Lower leg skin (tissue), 3 donors: ENCODE measurements at regions not wholly inside any gene's neighbourhood (a gene's known extent, or its start where the extent isn't known, plus 50 kb on each side); places are given as distances from the start of the nearest gene placed in this dataset.

Experiments
- CTCF ChIP-seq, 3 donors: fragments of 450-650 bp; IDR thresholded peaks; one replicate each; pipeline ENCODE4 v1.5.1; 2016; ENCODE audit warnings: antibody characterized with exemption in 3 of 3, mild to moderate bottlenecking in 3 of 3, moderate library complexity in 2 of 3
- POLR2A ChIP-seq, 2 donors: fragments of 450-650 bp; IDR thresholded peaks; one replicate each; pipeline ENCODE4 v1.6.1; 2016 to 2017; ENCODE audit warnings: antibody characterized with exemption in 2 of 2, mild to moderate bottlenecking in 1 of 2, moderate library complexity in 1 of 2

DNA sequence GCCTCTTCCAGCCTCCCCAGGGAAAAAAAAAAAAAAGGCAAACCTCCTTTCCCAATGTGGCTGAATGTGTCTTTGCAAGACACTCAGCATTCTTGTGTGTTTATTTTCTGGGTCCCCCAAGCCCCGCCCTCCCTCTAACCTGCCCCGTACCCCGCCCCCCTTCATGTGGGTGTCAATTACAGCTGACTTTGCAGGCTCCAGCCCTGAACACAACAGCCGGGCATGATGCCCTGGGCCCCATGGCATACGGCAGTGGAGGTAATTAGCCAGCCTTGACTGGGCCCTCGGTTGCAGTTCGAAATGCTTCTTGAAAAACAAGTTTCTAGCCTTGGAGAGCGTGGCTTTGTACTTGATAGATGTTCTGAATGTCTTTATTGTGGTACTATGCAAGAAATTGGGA lies 354.7 kb upstream of the RBFOX1 start:
- TF ChIP-seq CTCF (IDR thresholded peaks at IDR 0.05), result no peak
- TF ChIP-seq POLR2A (IDR thresholded peaks at IDR 0.05), result no peak
